ENCODE measurements at regions not wholly inside any gene's neighbourhood (a gene's known extent, or its start where the extent isn't known, plus 50 kb on each side); places are given as distances from the start of the nearest gene placed in this dataset.

- TF ChIP-seq MAX (IDR thresholded peaks at IDR 0.05; ENCODE audit: insufficient read depth, insufficient read length) = no peak
- TF ChIP-seq POLR2AphosphoS5 (IDR thresholded peaks at IDR 0.05; ENCODE audit: insufficient read depth, low read depth, low read length) = no peak
- TF ChIP-seq CTCF (IDR thresholded peaks at IDR 0.05; ENCODE audit: extremely low read depth in 1 of 2, insufficient read depth in 1 of 2, low read depth in 1 of 2, low read length in 2 of 2) = no peak
- no peak for TF ChIP-seq POLR2A (IDR thresholded peaks at IDR 0.05; ENCODE audit: low read depth, low read length)
- no peak for TF ChIP-seq FOS (IDR thresholded peaks at IDR 0.05; ENCODE audit: borderline replicate concordance, insufficient read depth, low read length)
- no peak for TF ChIP-seq EZH2 (IDR thresholded peaks at IDR 0.05; ENCODE audit: borderline replicate concordance, low read depth, low read length, severe bottlenecking)
- TF ChIP-seq JUN (IDR thresholded peaks at IDR 0.05; ENCODE audit: borderline replicate concordance, insufficient read depth, insufficient read length, low read depth) = no peak
Observed at GRCh38 chr12:67543021-67543770, 105.3 kb upstream of the DYRK2 start.
